ENCODE measurements at regions not wholly inside any gene's neighbourhood (a gene's known extent, or its start where the extent isn't known, plus 50 kb on each side); places are given as distances from the start of the nearest gene placed in this dataset.

DNA sequence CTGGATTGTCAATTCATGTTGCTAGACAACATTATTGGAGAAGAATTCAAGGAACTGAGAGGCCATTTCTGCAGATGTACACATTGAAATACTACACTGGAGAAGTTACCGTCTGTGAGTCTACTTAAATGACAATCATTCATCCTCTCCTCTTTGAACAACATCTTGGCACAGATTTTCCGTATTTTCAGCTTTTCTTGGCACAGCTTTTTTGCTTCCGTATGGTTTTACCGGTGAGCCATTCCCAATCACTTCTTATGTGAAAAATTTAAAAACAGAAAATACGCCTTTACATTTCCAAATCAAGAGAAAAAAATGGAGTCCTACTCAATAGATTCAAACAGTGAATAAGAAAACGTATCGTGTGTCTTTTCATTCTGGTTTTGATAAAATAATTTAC lies 1493.7 kb downstream of the AMY1C start:
- TF ChIP-seq POLR2A (IDR thresholded peaks at IDR 0.05; ENCODE audit: low read depth, low read length) (no peak), POLR2AphosphoS5 (IDR thresholded peaks at IDR 0.05; ENCODE audit: low read depth, low read length) (no peak), TAF1 (IDR thresholded peaks at IDR 0.05; ENCODE audit: borderline replicate concordance, low read depth, low read length) (no peak)
